ENCODE measurements at regions not wholly inside any gene's neighbourhood (a gene's known extent, or its start where the extent isn't known, plus 50 kb on each side); places are given as distances from the start of the nearest gene placed in this dataset.

- TF ChIP-seq CTCF (IDR thresholded peaks at IDR 0.05 in 4 of 5, conservative IDR thresholded peaks at IDR 0.05 in 1 of 5) (no peak), POLR2A (IDR thresholded peaks at IDR 0.05) (no peak)
Observed at GRCh38 chrX:44778254-44778653, 65.6 kb upstream of the DUSP21 start.

Data from gastrocnemius medialis (tissue), 4 donors.